PC-9 (cell line): ENCODE measurements at regions not wholly inside any gene's neighbourhood (a gene's known extent, or its start where the extent isn't known, plus 50 kb on each side); places are given as distances from the start of the nearest gene placed in this dataset.

Experiments used
- BruUV-seq: library from RNA; stranded (reverse); fragments of 400-500 nt; replicated peaks from 2 replicates; lab custom pipeline; 2021; lab: Mats Ljungman, UMichigan
- CTCF ChIA-PET: fragments of 300-600 bp; sonication (Branson Sonifier 250); formaldehyde crosslinking; loops from one replicate; lab custom pipeline; 2022; ENCODE audit warnings: antibody characterized with exemption; lab: Charles Lee
- POLR2A ChIA-PET: fragments of 300-600 bp; sonication (Branson Sonifier 250); formaldehyde crosslinking; loops from one replicate; lab custom pipeline; 2022; ENCODE audit warnings: antibody characterized with exemption; ENCODE audit not compliant: unreplicated experiment; lab: Charles Lee
- DNase-seq, 2 experiments: peaks; one replicate each; pipeline versions ENCODE4 v3.0.0 to v3.0.0-alpha.2; 2015 to 2022; ENCODE audit warnings: mixed read lengths in 1 of 2
- H2AFZ ChIP-seq: fragments of 200-600 bp; sonication (generic); 2 replicates; pipeline ENCODE4 v1.8.1; 2017; ENCODE audit warnings: antibody characterized with exemption
- H3F3A ChIP-seq: fragments of 200-600 bp; sonication (generic); 2 replicates; pipeline ENCODE4 v1.8.1; 2017; ENCODE audit warnings: antibody characterized with exemption, mild to moderate bottlenecking, low read depth; ENCODE audit not compliant: insufficient read depth
- H3K27ac ChIP-seq: fragments of 200-600 bp; sonication (generic); 2 replicates; pipeline ENCODE4 v1.6.1; 2016; ENCODE audit warnings: mixed run types
- H3K27me3 ChIP-seq: fragments of 200-600 bp; sonication (generic); 2 replicates; pipeline ENCODE4 v1.6.1; 2016; ENCODE audit warnings: low read depth, mixed run types; ENCODE audit not compliant: insufficient read depth
- H3K36me3 ChIP-seq: fragments of 200-600 bp; sonication (generic); 2 replicates; pipeline ENCODE4 v1.6.1; 2016; ENCODE audit warnings: low read depth, mixed run types
- H3K4me1 ChIP-seq: fragments of 200-600 bp; sonication (generic); replicated peaks from 2 replicates; pipeline ENCODE4 v1.6.1; 2016; ENCODE audit warnings: mixed run types; ENCODE audit not compliant: insufficient read depth
- H3K4me2 ChIP-seq: fragments of 200-600 bp; sonication (generic); 2 replicates; pipeline ENCODE4 v1.6.1; 2017; ENCODE audit warnings: mixed run types
- H3K4me3 ChIP-seq: fragments of 200-600 bp; sonication (generic); 2 replicates; pipeline ENCODE4 v1.6.1; 2016; ENCODE audit warnings: mixed run types
- H3K79me2 ChIP-seq: fragments of 200-600 bp; sonication (generic); 2 replicates; pipeline ENCODE4 v1.6.1; 2017; ENCODE audit warnings: low read depth, mixed run types
- H3K9me2 ChIP-seq: fragments of 200-600 bp; sonication (generic); 2 replicates; pipeline ENCODE4 v1.8.1; 2017; ENCODE audit warnings: mild to moderate bottlenecking; ENCODE audit not compliant: insufficient read depth
- H3K9me3 ChIP-seq: fragments of 200-600 bp; sonication (generic); 2 replicates; pipeline ENCODE4 v1.8.1; 2016; ENCODE audit warnings: low read depth; ENCODE audit not compliant: insufficient read depth
- H4K20me1 ChIP-seq: fragments of 200-600 bp; sonication (generic); 2 replicates; pipeline ENCODE4 v1.8.1; 2017; ENCODE audit not compliant: insufficient read depth
- CTCF ChIP-seq: fragments of 200-600 bp; sonication (generic); conservative IDR thresholded peaks from 2 replicates; pipeline ENCODE4 v1.6.1; 2017; ENCODE audit warnings: mixed run types, antibody characterized with exemption, mild to moderate bottlenecking, moderate library complexity
- EZH2 ChIP-seq: fragments of 200-600 bp; sonication (generic); IDR thresholded peaks from 2 replicates; pipeline ENCODE4 v1.8.0; 2017; ENCODE audit warnings: antibody characterized with exemption, low read depth
- intact Hi-C: fragments of 100-400 bp; cut with micrococcal nuclease; formaldehyde crosslinking; loops from one replicate; pipeline ENCODE4 v1.10.0; 2022; ENCODE audit not compliant: unreplicated experiment

GRCh38 chr11:106389101-106389500 is 311.6 kb downstream of the AASDHPPT start:
- DNase-seq, result peak; percentile 30 to 94
- Histone ChIP-seq H3K4me2 (peak overlapping the region; percentile 44), H3K9me3 (peaks cover 14% of the 10 kb centered on the region), H4K20me1 (no peaks in the 10 kb centered on the region), H3K36me3 (no peaks in the 10 kb centered on the region), H3F3A (peaks cover 19% of the 10 kb centered on the region), H3K79me2 (no peaks in the 10 kb centered on the region), H3K27ac (peak overlapping the region; percentile 65), H3K4me3 (peak overlapping the region; percentile 19; the same call in 1 of the 2 replicates), H3K4me1 (peaks cover 33% of the 10 kb centered on the region), H2AFZ (no peak overlapping the region), H3K9me2 (no peaks in the 10 kb centered on the region), H3K27me3 (no peaks in the 10 kb centered on the region)
- intact Hi-C loops, result loop anchor here (1.0 kb wide), 1 partner anchor 20 kb away; no protein-coding TSS in a partner anchor
- no TSS peak for BruUV-seq
- TF ChIP-seq CTCF (no peak), EZH2 (no peak)
- ChIA-PET CTCF (no interaction called here), POLR2A (no interaction called here)

GRCh38 chr11:106390078-106390477 is 312.6 kb downstream of the AASDHPPT start:
- CTCF ChIA-PET, result no interaction called here
- intact Hi-C loops, result no loop called here

GRCh38 chr11:106391771-106392420 is 314.4 kb downstream of the AASDHPPT start:
- Histone ChIP-seq H3K4me3 (no peak overlapping the region), H3K36me3 (no peaks in the 10 kb centered on the region), H4K20me1 (no peaks in the 10 kb centered on the region), H3F3A (peaks cover 19% of the 10 kb centered on the region), H3K9me2 (no peaks in the 10 kb centered on the region), H3K27me3 (no peaks in the 10 kb centered on the region), H2AFZ (no peak overlapping the region), H3K4me2 (no peak overlapping the region), H3K9me3 (peaks cover 40% of the 10 kb centered on the region), H3K79me2 (no peaks in the 10 kb centered on the region), H3K27ac (no peak overlapping the region), H3K4me1 (peaks cover 33% of the 10 kb centered on the region)
- intact Hi-C loops, result no loop called here
- CTCF ChIA-PET, result no interaction called here
- TF ChIP-seq CTCF, result no peak
- no peak for TF ChIP-seq EZH2
- BruUV-seq, result no TSS peak
- no peak for DNase-seq
- POLR2A ChIA-PET, result no interaction called here

More at GRCh38 chr11:106390078-106390477, 312.6 kb downstream of the AASDHPPT start:
- Histone ChIP-seq H3F3A (peaks cover 19% of the 10 kb centered on the region), H4K20me1 (no peaks in the 10 kb centered on the region), H3K27ac (peak overlapping the region; percentile 65), H3K79me2 (no peaks in the 10 kb centered on the region), H3K4me3 (peak overlapping the region; percentile 19; the same call in 1 of the 2 replicates), H2AFZ (no peak overlapping the region), H3K27me3 (no peaks in the 10 kb centered on the region), H3K4me2 (peak overlapping the region; percentile 44), H3K9me3 (peaks cover 23% of the 10 kb centered on the region), H3K9me2 (no peaks in the 10 kb centered on the region), H3K4me1 (peaks cover 33% of the 10 kb centered on the region), H3K36me3 (no peaks in the 10 kb centered on the region)
- POLR2A ChIA-PET, result no interaction called here
- TF ChIP-seq CTCF (no peak), EZH2 (no peak)
- BruUV-seq, result no TSS peak
- DNase-seq, result no peak
